Panc1 (cell line): ENCODE measurements at regions not wholly inside any gene's neighbourhood (a gene's known extent, or its start where the extent isn't known, plus 50 kb on each side); places are given as distances from the start of the nearest gene placed in this dataset.

Experiments used
- CTCF ChIP-seq: fragments of 450-650 bp; IDR thresholded peaks from 2 replicates; pipeline ENCODE4 v1.5.1; 2017; ENCODE audit warnings: mild to moderate bottlenecking
- POLR2AphosphoS5 ChIP-seq: IDR thresholded peaks from 2 replicates; pipeline ENCODE4 v1.6.1; 2012; ENCODE audit warnings: mild to moderate bottlenecking, low read depth, low read length, moderate library complexity
- REST ChIP-seq, 2 experiments: IDR thresholded peaks; 2 replicates each; pipeline ENCODE4 v1.6.1; 2011 to 2012; ENCODE audit warnings: low read depth in 2 of 2, control low read depth in 1 of 2, low read length in 1 of 2, mild to moderate bottlenecking in 1 of 2, moderate library complexity in 1 of 2; ENCODE audit not compliant: insufficient read depth in 1 of 2
- SIN3A ChIP-seq: IDR thresholded peaks from 2 replicates; pipeline ENCODE4 v1.6.1; 2012; ENCODE audit warnings: low read depth, mild to moderate bottlenecking, low read length, moderate library complexity, borderline replicate concordance; ENCODE audit not compliant: insufficient read depth
- TCF7L2 ChIP-seq: IDR thresholded peaks from 2 replicates; pipeline ENCODE4 v1.6.1; 2011; ENCODE audit warnings: mild to moderate bottlenecking, low read depth, low read length, inconsistent platforms

GRCh38 chr2:234399451-234400246 lies 97.2 kb downstream of the ARL4C start:
- TF ChIP-seq CTCF (no peak), POLR2AphosphoS5 (no peak), REST (IDR thresholded peaks at IDR 0.05; ENCODE audit: insufficient read depth in 1 of 2, low read depth in 2 of 2, low read length in 1 of 2) (no peak), TCF7L2 (no peak), SIN3A (no peak)
